Fibroblast of peridontal ligament (primary cell): ENCODE measurements at regions not wholly inside any gene's neighbourhood (a gene's known extent, or its start where the extent isn't known, plus 50 kb on each side); places are given as distances from the start of the nearest gene placed in this dataset.
"Not testable (repeated sequence)": the region's sequence is repeated elsewhere in the genome, so short reads cannot be mapped to it uniquely, and the experiment has no call there.

Experiments
- DNase-seq: peaks from one replicate; pipeline ENCODE4 v3.0.0-alpha.2; 2010; ENCODE audit errors: extremely low read depth

DNA sequence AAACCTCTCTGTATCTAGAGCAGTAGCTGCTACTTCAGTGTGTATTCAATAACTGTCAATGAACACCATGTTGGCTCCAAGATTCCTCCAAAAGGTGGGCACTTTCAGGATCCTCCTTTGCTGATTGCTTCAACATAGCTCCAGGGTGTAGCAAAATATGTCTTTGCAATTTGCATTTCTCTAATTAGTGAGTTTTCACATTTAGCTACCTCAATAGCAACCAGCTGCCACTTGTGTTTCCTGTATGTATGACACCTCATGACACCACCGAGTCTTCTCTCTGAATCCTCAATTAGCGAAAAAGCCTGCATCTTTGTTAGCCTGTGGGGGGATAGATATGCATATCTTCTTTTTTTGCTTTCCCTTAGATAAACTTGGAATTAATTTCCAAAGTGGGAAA is 898.3 kb upstream of the FAT3 start:
- no peak for DNase-seq

DNA sequence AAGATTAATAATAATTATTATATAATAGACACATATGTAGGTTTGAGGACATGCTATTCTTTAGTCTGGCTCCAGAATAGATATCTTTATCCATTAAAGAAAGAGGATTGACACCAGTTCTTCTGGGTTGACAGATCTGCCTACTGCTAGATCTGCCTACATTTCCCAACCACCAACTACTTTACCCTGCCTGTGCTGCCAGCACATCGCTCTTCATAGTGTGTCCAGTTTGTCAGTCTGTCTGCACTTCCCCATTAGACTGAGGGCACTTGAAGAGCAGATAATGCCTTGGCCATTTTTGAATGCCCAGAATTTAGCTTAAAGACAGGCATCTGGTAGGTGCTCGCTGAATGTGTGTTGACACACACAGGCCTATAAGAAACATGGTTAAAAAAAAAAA is 910.1 kb upstream of the FAT3 start:
- DNase-seq = no peak

DNA sequence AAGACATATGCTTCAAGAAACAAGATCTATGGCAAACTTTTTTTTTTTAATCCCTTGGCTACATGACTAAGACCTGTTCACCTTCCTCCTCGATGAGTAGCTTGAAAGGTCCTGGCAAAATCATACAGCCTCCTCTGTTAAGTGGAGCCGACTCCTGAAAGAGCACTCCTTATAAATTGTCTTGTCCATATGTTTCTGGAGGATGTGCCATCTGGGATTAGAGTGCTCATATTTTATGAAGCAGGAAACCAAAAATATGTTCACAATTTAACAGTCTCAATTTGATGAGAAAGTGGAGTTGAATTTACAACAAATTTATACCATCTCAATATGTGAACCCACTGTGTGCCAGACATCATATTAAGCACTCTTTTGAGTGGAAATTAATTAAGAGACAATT is 912.1 kb upstream of the FAT3 start:
- DNase-seq = no peak

DNA sequence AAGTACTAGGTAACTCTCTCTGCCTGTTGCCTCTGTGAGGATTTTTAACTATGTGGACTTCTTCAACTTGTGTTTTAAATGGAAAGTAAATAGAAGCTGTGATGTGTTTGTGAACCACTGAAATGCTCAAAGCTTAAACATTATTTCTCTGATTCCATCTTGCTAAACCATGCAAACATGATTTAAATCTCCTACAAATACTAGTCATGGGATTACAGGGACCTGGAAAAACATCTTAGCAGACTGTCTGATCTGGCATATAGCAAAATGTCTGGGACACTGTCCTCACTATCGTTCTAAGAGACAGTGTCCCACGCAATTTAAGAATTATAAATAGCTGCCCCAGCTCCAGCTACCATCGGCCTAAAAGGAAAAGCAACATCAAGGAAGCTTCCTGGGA is 914.5 kb upstream of the FAT3 start:
- DNase-seq = no peak

DNA sequence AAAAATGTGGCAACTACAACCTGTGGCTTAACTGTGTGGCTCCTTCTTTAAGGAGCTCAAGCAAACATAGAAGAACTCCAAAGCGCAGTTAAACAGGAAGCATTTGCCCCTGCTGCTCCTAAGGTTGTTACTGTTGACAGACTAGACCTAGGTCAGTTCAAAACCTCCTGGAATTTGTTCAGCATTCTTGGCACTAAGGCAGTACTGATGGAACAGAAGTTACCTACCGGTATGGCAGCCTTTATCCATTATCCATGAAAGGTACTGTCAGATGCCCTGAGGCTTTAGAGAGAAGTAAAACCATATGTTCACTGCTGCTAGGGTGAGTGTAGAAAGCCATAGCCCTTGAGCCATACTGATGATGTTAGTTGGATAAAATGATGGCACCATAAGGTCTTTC is 916.5 kb upstream of the FAT3 start:
- no peak for DNase-seq

DNA sequence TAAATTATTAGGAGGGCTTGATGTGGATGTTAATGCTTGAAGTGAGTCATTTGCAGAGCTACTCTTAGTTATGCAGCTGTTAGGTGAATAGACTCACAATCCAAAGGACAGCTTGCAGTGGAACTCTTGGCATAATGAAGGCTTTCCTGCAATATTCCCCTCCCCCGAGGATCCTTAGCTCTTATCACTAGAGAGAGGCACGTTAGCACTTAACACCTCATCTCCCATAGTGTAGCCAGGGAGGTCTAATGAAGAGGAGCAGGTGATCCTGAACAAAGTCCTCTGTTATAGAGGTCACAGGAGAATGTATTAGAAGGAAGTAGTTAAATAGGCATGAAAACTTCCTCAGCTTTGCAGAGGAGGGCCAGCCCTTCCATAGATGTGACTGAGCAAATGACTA is 919.2 kb upstream of the FAT3 start:
- DNase-seq = no peak

DNA sequence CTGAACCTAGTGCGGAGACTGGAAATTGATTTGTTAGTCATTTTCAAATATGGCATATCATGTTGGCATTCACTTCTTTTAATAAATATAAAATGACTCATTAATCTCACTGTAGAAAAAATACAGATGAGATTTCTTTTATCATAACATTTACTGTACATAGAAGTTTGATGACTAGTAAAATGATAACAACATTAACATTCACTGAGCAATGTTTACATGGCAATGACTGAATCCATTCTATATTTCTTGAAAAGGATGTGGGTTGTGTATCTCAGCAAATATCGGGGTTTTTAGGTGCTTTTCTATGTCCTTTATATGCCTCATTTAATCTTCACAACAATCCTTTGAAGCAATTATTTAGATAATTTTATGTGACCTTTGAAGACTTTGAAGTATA is 920.9 kb upstream of the FAT3 start:
- no peak for DNase-seq

DNA sequence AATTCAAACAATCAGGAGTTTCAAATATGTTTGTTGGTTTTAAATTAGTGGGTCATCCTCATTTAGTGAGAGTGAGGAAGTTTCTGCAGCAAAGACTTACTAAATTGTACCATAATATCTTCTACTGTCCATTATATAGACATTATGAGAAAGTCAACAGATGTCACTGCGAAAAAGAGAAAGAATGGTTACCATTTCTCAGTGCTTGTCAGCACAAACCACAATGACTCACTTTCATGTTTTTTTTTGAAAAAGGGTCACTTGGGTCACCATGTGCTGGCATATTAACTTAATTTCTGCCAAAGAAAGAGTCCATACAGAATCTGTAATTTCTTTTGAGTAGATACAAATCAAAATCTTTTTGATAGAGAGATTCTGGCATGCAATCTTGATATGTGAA is 924.6 kb upstream of the FAT3 start:
- DNase-seq = peak; percentile 22

DNA sequence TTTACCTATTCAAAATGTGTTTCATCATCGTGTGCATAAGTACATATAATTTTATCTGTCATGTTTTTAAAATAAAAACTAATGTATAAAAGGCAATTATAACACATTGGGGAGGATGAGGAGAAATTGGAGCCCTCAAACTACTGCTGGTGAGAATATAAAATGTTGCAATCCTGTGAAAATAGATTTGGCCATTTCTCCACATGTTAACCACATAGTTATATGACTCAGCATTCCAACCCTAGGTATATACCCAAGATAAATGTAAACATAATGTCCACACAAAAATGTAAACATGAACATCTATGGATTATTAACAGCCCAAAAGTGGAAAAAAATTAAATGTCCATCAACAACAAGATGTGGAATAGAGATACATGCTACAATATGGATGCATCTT is 928.0 kb upstream of the FAT3 start:
- DNase-seq = peak; percentile 16

DNA sequence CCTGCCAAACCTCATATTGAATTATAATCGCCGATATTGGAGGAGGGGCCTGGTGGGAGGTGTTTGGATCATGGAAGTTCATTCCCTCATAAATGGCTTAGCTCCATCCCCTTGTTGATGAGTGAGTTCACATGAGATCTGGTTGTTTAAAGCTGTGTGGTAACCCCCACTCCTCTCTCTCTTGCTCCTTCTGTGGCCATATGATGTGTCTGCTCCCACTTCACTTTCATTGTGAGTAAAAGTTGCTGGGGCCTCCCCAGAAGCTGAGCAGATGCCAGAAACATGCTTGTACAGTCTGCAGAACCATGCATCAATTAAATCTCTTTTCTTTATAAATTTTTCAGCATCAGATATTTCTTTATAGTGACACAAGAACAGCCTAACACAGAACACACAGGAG is 929.0 kb upstream of the FAT3 start:
- no peak for DNase-seq

DNA sequence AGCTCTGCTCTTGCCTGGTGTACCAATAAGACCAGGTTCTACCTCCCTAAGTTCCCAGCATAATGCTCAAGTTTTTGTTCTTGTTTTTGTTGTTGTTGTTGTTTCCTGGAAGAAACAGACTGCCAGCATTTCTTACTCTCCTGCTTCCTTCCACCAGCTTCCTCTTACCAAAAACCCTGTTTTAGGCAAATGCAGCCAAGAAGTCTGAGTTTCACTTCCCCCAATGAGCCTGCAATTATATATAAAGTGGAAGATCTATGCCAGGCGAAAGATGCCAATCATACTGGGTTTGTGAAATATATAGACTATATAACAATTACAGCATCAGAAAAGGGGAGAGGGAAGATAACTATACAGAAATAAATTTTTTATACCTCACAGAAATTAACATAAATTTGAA is 931.5 kb upstream of the FAT3 start:
- DNase-seq = no peak

DNA sequence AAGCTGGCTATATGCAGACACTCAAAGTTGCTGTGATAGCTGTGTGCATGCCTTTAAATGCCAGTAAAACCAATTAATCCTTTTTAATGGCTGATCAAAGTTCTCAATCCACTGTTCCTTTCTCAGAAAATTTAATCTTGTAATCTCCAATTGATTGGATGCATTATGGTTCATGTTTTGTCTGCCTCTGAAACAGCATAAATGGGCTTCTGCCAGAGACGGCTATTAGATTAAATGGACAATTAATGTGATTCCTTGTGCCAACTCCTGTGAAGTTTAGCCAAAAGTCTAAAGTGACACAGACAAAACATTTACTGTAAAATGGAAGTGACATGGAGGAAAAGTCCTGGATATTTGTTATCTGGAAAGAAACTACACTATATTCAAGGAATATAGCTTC is 952.5 kb upstream of the FAT3 start:
- no peak for DNase-seq

DNA sequence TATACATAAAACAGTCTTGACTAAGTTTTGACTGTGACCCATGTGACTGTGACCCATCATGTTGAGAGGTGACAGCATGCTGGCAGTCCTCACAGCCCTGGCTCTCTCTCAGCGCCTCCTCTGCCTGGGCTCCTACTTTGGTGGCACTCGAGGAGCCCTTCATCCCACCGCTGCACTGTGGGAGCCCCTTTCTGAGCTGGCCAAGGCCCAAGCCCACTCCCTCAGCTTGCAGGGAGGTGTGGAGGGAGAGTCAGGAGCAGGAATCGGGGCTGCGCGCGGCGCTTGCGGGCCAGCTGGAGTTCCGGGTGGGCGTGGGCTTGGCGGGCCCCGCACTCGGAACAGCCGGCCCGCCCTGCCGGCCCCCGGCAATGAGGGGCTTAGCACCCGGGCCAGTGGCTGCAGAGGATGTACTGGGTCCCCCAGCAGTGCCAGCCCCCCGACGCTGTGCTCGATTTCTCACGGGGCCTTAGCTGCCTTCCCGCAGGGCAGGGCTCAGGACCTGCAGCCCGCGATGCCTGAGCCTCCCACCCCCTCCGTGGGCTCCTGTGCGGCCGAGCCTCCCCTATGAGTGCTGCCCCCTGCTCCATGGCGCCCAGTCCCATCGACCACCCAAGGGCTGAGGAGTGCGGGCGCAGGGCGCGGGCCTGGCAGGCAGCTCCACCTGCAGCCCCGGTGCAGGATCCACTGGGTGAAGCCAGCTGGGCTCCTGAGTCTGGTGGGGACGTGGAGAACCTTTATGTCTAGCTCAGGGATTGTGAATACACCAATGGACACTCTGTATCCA is 955.9 kb upstream of the FAT3 start:
- DNase-seq = not testable (repeated sequence)

DNA sequence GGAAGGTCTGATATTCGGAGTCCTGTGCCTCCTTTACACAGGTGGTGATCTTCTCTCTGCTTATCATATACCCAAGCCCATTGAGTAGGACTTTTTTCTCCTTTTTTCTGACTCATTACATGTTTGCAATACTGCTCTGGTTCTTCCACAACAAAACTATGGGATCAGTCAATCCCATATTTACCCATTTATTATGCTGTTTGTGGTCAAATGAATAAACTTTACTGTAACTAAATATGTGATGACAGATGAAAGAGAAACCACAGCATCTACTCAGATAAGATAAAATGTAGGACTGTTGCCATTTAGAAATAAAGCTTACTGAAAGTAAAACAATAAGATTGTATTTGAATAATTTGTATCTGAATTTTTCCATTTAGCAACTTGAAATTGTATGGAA is 958.7 kb upstream of the FAT3 start:
- no peak for DNase-seq

DNA sequence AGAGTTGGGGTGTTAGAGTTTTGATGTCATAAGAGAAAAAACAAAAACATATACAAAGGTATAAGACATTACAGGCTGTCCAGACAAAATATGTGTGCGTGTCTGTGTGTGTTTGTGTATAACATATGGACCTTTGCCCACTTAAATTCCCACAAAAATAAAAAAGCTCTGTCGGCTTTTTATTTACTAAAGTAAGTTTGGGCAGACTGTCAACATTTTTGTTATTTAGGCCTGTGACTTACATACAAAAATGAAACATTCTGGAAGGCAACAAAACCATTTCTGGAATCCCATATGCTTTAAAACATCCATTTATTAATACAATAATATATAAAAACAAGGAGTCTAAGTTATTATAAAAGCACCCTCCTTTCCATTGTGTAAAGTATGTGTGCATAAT is 960.1 kb upstream of the FAT3 start:
- DNase-seq = no peak

DNA sequence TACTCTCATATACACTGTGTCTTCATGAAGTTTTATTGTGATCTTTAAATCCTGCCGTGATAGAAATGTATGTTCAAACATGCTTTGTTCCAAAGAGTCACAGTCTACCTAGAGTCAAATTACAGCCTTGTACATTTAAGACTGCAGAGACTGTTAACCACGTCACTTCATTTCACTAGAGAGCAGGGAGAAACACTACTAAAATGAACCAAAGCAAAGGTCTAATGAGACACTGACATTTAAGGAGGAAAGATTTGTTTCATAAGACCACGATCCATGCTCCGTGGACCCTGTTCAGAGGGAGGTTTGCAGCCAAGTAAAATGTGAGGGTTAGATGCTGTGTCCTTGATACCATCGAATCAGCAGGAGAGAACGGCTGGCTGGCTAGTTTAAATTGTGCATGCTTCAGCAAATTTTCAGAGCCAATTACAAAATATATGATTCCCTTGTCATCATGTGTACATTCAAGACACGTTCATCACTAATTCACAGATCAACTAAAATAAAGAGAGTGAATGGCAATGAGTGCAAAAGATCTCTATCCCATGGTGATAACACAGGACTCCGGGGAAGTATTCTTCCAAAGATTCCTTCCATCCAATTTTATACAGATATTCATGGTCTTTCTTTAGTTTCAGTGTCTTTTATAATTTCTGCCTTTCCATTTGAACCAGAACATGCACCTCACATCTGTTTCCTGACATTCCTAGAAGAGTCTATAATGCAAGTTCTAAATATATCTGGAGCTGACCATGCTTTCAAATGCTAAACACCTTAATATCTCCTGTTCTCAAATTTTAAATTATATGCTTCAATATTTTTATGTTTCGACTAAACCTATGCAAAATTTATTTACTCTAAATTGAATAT is 960.9 kb upstream of the FAT3 start:
- no peak for DNase-seq

DNA sequence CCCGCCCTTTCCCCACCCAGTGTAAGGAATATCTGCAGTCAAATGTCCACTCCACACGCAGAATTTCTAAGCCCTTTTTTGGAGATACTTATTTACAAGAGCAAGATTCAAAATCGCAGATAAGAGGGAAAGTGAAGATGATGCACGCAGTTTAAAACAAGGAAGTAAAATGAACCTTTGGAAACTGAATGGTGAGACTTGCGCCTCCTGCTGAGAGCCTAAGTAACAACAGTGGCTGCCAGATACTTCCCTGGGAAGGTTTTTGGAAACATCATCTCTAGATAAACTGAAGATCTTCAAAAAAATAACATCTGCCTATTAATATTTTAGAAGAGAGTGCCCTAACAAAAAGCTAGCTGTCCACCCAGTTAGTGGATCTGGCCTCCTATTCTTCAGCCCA is 963.1 kb upstream of the FAT3 start:
- DNase-seq = no peak

DNA sequence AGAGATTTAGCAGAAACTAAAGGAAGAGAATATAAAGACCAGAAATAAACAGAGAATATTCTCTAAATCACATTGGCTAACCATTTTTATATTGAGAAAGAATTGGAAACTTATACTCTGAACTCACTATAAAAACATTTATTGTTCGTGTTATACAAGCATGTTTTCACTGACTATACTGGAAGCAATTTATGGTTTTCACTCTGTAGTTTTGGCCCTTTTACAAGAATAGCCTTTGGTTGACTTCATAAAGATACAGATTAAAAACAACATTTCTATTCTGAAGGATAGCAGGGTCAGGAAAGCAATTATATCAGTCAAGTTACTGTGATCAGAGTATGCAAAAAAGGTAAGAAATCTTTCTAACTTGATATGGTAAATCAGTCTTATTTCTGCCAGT is 965.7 kb upstream of the FAT3 start:
- DNase-seq = no peak

DNA sequence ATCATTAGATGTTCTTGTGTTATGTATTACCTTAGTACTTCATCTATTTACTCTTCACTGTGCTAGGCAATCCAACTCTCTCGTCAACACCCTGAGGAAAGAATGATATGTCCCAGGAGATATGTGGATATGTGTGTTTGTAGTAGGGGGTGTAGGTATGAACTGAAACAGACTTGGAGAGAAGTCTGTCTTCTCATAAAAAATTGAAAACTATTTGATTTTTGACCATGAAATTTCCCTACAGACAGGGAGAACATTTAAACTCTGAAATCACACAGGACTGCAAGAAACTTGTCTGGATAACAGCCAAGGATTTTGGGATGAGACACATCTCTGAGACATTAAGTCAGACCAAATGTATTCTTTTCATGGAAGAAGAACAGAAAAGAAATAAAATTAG is 967.0 kb upstream of the FAT3 start:
- no peak for DNase-seq

DNA sequence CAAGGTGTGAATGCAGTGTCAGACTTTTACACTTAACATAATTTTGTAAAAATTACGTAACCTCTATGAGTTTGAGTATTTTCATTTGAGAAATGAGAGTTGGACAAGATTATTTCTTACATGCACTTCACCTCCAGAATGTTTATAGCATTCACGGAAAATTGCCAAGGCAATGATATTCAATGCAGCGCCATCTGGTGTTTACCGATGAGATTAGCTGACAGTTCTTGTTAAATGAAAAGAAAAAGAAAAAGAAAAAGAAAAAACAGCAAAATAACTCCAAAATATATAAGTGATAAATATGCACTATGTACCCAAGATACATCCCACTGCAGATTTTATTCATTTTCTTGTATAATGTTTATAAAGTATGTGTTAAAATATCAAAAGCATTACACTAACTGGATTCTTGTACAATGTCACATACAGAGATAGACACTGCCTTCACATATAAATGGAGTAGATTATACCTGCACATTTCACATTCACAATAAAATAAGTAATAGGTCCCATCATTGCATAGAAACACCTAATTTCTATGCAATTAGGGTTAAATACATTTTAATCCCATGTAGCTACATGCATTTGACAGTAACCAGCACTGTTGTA is 976.3 kb upstream of the FAT3 start:
- peak; percentile 46 for DNase-seq

DNA sequence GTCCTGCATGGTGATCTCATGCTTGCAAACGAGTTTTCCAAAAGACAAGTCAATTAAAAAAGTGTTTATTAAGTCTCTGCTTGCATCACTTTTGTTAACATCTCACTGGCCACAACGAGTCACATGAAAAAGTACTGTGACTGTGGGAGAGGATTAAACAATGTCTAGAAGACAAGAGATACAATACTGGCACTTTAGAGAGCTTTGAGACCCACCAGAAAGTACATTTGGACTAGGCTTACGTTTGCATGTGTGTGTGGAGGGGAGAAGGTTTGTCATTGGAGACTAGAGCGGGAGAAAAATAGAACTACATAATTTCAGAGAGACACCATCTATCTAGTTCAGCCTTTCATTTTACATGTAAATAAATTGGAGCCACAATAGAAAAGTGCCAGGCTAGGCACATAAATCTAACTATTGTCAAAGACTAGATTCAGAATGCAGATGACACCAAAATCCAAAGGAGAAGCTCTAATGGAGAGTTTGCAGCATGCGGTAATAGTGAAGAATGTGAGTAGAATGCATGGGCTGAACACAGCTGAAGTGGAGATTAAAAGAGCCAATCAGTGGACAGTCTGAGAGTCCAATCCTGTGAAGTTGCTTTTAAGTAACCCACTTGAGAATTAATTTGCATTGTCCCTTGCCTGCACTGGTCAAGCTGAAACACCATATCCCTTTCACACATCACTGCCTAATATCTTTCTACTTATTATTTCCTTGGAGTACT is 977.4 kb upstream of the FAT3 start:
- no peak for DNase-seq

DNA sequence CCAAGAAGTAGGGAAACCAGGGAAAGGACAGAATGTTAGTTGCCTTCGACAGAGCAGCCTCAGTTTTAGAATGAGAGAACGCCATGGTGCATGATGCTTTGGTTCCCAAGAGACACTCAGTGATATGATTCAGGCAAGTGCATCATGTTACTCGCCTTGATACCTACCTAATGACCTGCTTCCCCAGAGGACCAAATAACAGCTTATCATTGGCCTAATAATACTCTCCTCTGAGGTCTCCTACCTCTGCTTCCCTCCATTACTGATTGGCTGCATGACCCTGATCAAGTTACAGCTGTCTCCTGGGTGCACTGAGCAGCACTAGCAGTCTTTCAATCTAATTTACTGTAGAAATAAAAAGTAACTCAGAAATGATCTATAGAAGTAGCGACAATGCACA is 979.7 kb upstream of the FAT3 start:
- DNase-seq = no peak
